GM21576 (cell line): ENCODE measurements at regions not wholly inside any gene's neighbourhood (a gene's known extent, or its start where the extent isn't known, plus 50 kb on each side); places are given as distances from the start of the nearest gene placed in this dataset.
"Not testable (repeated sequence)": the region's sequence is repeated elsewhere in the genome, so short reads cannot be mapped to it uniquely, and the experiment has no call there.

ENCODE experiments used
- ATAC-seq: cut with Tn5 transposase; IDR thresholded peaks from one replicate; pipeline ENCODE4 v1.9.1; 2021; ENCODE audit warnings: mild to moderate bottlenecking, moderate library complexity; ENCODE audit not compliant: unreplicated experiment

DNA sequence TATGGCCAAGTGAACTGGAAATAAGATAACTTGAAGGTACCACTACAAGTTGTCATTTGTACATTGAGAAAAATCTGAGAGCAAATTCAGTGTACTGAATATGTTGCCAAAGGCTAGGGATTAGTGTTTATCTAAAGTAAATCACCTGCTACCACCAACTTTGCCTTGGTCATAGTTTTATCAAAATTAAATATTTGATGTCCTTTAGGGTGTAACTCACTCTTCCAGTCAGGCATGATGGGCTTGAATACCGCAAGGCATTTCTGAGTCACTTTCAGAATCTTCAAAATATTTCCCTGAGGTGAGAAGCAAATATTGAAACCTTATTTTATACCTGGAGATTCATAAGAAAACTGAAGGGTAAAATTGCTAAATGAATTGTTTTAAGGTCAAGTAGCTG lies 1338.6 kb upstream of the ACO1 start:
- ATAC-seq: no peak

- not testable (repeated sequence) for ATAC-seq
These were observed 1322.9 kb upstream of the ACO1 start for GRCh38 chr9:31061592-31061991.

- ATAC-seq: no peak
These were observed 1318.8 kb upstream of the ACO1 start for GRCh38 chr9:31065691-31066090.

DNA sequence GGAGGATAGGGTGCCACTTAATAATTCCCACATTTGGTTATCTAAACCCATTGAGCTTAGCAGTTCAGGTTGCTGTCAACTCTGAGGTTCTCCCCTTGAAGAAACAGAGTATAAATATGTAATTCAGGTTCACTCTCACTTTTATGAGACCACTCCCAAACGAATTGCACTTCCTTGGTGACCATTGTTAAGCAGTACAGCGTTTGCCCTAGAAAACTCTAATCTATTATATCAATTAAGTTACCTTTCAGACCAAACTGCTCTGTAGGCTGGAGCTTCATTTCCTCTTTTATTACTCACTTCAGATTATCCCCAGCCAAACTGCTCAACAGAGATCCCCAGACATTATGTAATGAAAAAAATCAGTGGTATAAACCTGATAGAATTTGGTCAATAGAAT lies 1317.0 kb upstream of the ACO1 start:
- no peak for ATAC-seq

DNA sequence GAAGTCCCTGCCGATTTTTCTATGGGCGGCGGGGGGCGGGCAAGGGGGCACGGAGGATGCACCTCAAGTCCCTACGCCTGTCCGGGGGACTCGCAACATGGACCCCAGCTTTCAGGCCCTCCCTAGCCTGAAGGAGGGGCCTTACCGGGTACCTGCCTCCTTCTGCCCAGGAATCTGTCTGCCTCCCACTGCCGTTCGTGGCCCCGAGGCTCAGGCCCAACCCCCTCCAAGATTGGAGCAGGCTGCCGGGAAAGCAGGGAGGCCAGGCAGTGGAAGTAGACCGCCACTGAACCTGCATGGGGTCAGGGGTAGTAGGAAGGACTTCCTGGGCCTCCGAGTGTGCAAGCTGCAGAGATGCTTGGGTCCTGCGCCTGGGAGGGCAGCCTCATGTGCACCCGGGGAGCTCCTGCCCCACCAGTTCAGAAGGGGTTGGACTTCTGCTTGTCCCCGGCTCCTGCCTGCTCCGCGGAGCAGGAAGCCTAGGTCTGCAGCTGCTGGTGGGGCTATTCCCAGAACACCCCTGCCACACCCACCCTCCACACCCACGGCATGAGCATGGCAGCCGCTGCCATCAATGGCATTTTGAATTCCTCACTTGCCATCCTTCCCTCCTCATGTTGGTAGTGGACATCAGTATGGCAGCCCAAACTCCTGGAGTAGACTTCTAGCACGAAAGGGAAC lies 1312.7 kb upstream of the ACO1 start:
- no peak for ATAC-seq

- ATAC-seq: no peak
These were observed 1306.3 kb upstream of the ACO1 start for GRCh38 chr9:31078175-31078574.

DNA sequence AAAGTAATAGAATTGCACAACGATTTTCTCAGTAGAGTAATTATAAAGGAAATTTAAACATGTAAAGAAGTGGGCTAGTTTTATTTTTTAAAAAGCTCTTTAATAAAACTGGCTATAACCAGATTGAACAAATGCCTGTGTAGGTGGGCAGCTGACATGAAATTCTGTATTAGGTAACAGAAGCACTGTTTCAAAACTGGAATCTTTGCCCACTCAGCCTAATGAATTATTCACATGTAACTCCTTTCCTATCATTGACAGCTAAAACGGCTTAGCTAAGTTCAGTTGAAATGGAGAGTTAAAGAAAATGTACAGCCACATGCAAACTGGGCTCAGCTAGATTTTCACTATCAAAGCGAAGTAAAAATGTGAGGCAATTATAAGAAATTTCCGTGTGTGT lies 1300.1 kb upstream of the ACO1 start:
- no peak for ATAC-seq

- no peak for ATAC-seq
These were observed 1294.8 kb upstream of the ACO1 start for GRCh38 chr9:31089549-31090221.

- ATAC-seq: no peak
These were observed 1284.1 kb upstream of the ACO1 start for GRCh38 chr9:31100311-31100710.

- ATAC-seq: no peak
These were observed 1280.6 kb upstream of the ACO1 start for GRCh38 chr9:31103836-31104235.

DNA sequence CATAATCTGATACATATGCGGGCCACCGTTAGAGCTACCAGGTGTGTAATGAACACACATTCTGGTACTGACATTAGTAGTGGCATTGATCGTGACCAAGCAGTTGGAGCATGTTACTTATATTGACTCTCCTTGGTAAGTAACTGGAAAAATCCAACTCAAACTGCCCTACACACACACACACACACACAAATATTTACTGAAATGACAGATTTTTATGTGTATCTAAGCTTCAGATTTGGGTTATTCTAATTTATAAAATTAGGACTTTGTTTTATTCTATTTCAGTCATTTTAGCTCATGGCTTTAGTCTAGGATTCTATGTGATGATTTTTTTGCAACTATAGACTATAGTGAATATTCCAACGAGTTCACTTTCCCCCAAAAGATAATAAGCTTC lies 1280.2 kb upstream of the ACO1 start:
- ATAC-seq: no peak

- no peak for ATAC-seq
These were observed 1272.0 kb upstream of the ACO1 start for GRCh38 chr9:31112491-31112890.

DNA sequence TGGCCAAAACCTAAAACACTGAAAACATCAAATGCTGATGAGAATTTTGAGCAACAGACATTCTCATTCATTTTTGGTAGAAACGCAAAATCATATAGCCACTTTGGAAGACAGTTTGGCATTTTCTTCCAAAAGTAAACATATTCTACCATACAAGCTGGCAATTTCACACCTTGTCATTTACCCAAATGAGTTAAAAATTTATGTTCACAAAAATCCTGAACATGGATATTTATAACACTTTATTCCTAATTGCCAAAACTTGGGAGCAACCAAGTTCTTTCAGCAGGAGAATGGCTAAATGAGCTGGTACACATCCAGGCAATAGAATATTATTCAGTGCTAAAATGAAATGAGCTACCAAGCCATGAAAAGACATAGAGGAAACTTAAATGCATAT lies 1270.1 kb upstream of the ACO1 start:
- ATAC-seq: no peak

DNA sequence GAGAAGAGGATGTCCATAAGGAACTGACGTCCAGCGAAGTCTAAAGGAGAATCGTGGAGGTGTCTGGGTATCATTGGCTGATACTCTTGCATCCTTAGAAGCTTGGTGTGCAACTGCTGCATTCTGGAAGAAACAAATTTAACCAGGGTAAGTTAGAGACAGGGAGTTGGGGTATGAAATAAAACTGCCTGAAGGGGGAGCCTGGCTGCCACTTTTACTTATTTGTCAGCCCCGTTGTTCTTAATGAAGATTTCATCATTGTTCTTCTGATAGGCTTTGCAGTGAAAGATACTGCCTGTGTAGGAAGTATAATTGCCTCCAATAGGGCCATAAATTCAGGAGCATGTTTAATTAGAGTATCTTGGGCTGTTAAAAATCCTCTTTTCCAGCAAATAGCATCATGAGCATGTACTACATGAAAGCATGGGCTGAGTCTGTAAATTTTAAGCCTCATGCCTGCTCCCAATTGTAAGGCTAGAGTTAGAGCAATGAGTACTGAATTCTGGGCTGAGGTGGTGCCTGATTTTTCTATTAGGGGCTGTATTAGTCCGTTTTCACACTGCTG lies 1264.5 kb upstream of the ACO1 start:
- ATAC-seq: peak; percentile 78

DNA sequence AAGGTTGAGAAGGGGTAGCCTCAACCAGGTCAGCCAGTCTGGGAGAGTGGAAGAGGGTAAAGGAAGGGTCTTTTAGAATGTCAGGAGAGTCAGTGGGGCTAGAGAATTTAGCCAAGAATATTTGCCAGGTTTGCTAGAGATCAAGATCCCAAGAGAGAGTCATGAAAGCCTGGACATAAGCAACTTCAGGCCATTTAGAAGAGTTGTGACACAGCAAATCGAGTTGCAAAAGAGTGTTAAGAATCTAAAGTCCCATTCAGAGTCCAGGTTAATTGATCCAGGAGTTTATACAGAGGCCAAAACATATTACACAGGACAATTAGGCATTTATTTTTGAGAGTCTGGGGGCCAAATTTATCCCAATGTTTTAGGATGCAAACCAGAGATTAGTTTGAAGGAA lies 1260.1 kb upstream of the ACO1 start:
- ATAC-seq: no peak

GRCh38 chr9:31135567-31135966 lies 1248.9 kb upstream of the ACO1 start:
- no peak for ATAC-seq

GRCh38 chr9:31136524-31136923 lies 1247.9 kb upstream of the ACO1 start:
- no peak for ATAC-seq

- ATAC-seq: no peak
These were observed 1247.0 kb upstream of the ACO1 start for GRCh38 chr9:31137176-31138160.

- peak; percentile 53 for ATAC-seq
These were observed 1244.1 kb upstream of the ACO1 start for GRCh38 chr9:31140316-31140715.

- ATAC-seq: no peak
These were observed 1242.0 kb upstream of the ACO1 start for GRCh38 chr9:31142456-31142855.

- ATAC-seq: no peak
These were observed 1239.8 kb upstream of the ACO1 start for GRCh38 chr9:31144614-31145013.
